Activated CD8-positive, alpha-beta memory T cell treated with anti-CD3 and anti-CD28 coated beads, Interleukin-2, amount 50 U/mL, for 48 hours (primary cell): ENCODE measurements at regions not wholly inside any gene's neighbourhood (a gene's known extent, or its start where the extent isn't known, plus 50 kb on each side); places are given as distances from the start of the nearest gene placed in this dataset.
"Not testable (repeated sequence)": the region's sequence is repeated elsewhere in the genome, so short reads cannot be mapped to it uniquely, and the experiment has no call there.

Experiments
- DNase-seq: peaks from one replicate; pipeline ENCODE4 v3.0.0-alpha.2; 2020

DNA sequence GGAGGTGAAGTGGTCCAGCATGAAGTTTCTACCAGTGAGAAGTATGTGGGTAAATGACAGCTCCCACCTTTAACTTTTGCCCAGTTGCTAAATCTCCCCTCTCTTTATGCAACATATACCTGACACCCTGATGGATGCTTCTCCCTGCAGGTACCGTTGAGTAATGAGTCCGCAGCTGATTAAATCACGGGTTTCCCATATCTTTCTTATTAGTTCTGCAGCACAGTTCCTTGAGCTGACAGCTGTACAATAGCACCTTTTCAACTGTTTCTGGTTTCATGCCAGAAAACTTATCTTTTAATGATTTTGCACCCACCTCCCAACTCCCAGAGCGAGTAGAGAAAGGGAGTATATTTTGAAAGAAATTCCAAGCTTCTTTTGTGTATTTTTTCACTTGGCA is 161.0 kb upstream of the TUT7 start:
- no peak for DNase-seq

DNA sequence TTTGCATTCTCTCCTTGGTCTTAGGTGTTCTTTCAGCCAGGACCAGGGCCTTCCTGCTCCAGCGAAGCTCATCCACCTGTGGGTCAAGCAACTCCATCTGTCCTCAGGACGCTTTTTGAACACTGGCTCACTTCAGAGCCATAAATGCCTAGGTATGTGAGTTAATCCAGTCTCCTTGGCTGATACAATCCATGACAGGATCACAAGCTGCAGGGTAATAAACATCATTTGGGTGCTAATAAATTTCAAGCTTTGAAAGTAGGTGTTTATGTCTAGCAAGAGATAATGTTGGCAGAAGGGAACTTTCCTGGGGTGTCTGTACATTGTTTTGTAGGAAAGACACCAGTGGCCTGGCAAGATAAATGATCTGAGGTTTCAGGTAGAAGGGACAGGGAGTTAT is 159.2 kb upstream of the TUT7 start:
- DNase-seq, result no peak

DNA sequence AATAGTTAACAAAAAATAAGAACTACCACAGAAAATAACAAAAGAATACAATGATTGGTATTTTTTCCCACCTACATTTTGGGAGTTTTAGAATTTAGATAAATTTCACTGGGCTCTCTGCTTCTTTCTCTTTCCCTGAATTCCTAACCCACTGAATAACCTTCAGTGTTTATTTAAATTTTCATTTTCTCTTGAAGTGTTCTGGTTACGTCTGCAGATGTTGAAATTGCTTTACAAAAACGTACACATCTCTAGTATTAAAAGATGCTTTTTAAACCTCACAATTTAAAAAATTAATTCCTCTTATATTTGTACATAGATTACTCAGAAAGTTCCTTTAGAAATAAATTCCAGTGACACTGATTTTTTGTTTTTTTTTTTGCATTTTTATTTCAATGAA is 158.7 kb upstream of the TUT7 start:
- no peak for DNase-seq

DNA sequence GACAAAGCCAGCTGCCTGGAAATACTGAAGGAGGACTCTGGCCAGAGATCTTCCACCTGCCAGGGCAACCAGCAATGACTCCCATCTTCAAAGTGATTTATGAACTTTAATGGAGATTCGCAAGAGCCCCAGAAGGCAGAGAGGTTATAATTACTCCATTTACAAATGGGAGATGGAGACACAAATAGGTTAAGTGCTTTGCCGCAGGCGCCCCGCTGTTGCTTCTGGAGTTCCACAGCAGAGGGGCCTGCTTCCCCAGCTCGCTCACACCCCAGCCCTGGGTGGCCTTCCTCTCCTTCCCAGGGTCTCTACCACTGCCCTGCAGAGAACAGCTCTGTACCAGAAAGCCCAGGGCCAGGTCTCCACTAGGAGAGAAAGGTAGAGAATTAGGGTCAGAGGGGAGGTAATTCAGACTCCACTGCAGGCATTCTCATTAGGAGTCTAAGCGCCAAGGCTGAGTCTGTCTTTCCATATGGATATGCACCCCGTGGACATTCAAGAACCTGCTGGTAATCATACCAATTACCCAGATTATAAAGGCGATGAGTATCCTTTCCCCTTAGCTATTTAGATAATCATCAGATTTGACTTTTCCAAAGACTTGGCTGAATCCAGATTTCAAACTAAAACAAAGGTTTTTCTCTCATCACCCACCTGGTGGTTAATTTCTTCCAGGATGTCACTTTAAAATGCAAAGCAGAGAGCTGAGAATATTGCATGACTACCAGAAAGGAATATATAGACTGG is 157.6 kb upstream of the TUT7 start:
- no peak for DNase-seq

DNA sequence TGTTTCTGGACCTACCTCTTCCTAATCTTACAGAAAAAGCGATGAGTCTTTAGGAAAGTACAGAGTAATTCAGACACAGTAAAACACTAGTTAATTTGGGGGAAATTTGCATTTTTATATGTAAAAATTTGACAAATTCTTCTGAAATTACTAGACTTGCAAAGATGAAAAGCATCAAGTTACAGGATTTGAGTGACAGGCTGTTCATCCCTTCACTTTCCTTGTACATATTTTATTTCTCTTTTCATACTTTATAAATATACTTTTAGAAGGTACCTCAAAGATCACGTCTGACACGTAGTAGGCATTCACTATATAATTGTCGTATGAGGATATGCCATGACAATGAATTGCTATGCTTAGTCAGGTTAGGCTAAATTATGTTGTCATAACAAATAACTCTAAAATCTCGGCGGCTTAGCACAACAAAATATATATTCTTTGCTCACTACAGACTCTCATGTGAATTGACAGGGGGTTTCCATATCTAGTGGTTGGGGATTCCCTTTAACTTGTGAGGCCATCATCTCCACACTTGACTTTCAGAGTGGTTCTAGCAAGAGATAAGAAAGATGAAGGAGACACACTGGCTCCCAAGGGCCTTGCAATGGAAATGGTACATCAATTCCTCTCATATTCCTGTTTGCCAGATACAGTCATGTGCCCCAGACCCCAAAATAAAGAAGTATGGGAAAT is 154.1 kb upstream of the TUT7 start:
- no peak for DNase-seq

DNA sequence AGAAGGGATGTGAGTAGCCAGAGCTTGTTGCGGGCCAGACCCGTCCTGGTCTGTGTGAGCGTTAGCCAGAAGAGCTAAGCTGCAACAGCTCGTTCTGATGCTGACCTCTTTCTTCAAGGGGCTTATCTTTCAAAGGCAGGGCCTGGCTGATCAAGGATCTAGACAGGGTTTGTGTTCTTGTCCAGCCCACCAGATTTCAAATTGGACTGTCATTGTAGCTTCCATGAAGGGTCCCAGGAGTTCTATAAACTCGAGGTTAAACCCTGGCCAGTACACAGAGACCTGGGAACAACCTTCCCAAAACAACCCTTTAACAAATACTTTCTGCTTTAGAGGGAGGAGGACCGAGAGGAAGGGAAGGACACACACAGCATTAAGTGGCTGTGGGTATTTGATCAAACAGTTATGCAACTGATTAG is 153.0 kb upstream of the TUT7 start:
- no peak for DNase-seq

DNA sequence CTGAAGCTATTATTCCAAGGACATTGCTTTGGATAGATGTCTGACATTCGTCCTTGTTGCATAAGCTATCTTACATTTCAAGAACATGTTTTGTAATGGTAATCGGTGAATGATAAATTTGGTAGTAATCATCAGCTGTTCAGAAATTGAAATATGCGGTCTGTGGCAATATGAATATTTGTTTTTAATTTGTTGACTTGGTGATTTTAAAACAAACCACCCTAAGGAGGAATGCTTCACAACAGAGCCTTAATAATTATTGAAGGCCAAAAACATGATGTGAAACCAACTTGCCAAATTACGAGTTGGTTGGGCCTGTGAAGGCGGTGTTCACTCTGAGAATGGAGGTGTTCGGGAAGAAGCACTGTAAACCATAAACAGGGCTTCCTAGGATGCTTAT is 149.7 kb upstream of the TUT7 start:
- no peak for DNase-seq

DNA sequence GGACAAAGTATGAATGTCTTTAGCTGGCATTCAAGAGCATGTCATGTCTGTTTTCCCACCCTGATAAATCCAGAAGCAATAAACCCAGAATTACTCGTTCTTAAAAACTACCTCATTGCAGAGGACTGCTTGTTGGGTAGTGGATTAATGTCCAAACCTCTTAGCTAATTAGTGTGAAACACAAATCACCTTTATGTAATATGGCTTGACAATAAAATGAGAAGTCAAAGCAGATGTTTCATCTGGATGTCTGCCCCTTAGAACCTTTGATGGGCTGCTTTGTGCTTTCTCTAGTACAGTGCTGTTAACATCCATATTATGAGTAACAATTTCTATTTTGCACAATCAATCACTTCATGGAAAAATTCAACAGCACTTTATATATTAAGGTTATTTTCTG is 149.1 kb upstream of the TUT7 start:
- DNase-seq, result no peak

DNA sequence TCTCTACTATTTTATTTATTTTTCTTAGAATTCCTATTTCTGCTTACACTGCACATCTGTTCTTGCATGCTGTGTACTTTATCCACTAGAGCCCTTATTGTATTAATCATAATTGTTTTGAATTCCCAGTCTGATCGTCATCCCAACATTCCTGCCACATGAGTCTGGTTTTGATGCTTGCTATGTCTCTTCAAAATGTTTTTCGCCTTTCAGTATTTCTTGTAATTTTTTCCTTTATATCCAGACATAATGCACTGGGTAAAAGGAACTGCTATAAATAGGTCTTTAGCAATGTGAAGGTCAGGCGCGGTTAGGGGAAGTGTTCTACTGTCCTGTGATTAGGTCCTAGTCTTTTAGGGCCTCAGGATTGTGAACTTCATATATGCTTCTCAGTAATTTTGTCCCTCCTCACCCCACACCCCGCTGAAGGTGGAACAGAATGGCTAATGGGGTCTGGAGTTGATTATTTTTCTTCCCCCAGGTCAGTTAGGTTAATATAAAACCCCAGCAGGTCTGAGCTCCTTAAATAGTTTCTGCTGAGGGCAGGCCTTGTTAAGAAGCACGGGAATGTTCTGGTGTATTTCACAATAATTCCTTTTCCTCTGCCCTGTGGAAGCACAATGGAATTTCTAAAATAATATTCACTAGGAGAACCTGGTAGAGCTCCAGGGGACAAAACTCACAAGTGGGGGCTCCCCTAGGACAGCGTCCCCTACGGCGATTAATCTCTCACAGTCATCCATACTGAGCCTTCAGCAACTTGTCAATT is 146.6 kb upstream of the TUT7 start:
- DNase-seq, result no peak

DNA sequence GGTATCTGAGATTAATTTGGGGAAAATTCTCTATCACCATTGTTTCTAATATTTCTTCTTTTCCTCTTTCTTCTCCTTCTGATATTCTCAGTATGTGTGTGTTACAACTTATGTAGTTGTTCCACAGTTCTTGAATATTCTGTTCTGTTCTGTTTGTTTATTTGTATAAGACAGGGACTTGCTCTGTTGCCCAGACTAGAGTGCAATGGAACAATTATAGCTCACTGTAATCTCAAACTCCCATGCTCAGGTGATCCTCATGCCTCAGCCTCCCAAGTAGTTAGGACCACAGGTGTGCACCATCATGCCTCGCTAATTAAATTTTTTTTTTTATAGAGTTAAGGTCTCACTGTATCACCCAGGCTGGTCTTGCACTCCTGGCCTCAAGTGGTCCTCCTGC is 145.8 kb upstream of the TUT7 start:
- DNase-seq, result no peak

DNA sequence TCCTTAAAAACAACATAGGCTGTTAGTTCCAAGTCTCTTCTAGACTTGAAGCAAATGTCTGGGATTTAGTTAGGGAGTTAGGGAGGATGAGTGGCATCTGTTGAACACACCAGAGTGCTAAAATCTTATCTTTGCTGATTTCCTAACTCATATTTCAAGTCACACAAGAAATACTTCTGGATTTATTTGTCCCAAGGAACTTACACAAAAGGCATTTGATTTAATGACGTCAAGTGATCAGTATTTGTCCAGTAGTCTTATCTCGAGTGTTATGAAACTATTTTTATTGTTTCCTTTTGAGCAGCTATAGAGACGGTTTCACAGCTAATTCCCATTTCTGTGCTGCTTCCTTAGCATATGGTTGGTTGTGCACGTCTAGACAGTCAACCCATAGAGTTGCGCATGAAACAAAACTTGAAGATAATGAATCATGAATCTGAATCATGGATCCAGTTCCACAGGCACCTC is 140.5 kb upstream of the TUT7 start:
- DNase-seq, result no peak

DNA sequence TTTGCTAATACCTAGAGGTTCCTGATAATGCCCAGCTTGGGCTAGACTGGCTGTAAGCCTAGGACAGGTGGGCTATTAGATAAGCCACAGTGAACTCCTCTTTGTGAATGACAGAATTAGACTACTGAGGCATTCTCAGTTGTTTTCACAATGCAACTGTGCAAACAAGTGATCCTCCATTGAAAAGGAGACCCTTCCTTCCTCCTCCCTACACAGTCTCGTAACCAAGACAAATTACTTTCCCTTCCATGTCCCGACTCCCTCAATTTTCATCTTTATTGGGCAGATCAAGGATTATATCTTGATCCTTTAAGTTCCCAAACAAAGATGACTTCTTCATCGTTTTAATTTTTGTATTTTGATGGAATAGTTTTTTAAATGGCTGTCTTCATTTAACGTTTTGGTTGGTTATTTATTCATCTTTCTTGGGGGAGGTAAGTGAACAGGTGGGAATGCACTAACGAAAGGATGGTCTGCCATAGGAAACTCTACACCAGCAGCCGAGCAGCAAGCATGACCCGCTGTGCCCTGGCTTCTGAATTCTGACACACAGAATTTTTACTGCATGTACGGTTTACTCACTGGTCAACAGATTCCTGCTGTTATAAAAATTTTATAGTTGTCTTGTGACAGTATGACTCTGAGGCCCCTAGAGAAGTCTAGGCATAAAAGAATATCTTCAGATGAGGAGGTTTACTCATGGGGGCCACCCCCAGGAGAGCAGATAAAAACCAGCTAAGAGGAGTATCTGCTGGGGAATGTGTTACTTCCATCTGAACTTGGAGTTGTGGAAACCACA is 137.5 kb upstream of the TUT7 start:
- DNase-seq, result no peak

DNA sequence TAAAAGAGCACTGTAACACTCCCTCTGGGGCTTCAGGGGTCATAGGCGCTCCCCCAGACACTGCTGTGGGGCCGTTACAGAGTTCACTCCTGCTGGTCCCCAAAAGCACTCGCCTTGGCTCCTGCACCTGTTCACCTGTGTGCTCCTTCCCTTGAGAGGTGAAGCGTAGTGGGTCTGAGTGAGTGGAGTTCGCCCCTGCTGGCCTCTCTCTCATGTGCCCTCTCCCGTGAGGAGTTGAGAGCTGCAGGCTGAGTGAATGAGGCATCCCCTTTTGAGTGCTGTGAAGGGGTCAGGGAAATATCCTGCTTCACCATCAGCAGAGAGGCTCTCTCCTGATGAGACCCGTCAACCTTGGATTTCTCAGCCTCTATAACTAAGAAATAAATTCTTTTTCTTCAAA is 134.6 kb upstream of the TUT7 start:
- DNase-seq, result no peak

DNA sequence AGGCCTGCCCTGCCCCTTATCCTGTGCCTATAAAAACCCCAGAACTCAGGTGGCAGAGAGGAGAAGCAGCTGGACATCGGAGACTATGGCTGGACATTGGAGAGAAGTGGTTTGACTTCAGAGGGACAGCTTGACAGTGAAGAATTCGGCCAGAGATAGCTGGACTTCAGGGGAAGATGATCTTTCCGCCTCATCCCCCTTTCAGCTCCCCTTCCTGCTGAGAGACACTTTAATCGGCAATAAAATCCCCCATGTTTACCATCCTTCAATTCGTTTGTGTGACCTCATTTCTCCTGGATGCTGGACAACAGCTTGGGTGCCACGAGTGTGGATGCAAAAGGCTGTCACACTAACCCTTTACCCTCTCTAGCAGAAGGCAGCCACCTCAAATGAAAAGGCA is 134.1 kb upstream of the TUT7 start:
- DNase-seq, result no peak

DNA sequence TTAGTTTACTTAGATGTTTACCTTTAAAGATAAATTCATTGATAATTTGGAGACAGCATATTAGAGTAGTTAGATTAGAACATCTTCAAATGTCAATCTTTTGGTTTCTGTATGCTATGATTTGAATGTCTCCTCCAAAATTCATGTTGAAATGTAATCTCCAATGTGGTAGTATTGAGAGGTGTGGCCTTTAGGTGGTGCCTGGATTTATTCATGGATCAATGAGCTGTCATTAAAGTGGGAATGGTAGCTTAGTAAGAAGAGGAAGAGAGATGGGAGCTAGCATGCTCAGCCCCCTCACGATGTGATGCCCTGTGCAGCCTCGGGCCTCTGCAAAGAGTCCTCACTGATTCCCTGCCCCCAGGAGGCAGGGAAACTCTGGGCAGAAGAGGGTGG is 133.6 kb upstream of the TUT7 start:
- no peak for DNase-seq

DNA sequence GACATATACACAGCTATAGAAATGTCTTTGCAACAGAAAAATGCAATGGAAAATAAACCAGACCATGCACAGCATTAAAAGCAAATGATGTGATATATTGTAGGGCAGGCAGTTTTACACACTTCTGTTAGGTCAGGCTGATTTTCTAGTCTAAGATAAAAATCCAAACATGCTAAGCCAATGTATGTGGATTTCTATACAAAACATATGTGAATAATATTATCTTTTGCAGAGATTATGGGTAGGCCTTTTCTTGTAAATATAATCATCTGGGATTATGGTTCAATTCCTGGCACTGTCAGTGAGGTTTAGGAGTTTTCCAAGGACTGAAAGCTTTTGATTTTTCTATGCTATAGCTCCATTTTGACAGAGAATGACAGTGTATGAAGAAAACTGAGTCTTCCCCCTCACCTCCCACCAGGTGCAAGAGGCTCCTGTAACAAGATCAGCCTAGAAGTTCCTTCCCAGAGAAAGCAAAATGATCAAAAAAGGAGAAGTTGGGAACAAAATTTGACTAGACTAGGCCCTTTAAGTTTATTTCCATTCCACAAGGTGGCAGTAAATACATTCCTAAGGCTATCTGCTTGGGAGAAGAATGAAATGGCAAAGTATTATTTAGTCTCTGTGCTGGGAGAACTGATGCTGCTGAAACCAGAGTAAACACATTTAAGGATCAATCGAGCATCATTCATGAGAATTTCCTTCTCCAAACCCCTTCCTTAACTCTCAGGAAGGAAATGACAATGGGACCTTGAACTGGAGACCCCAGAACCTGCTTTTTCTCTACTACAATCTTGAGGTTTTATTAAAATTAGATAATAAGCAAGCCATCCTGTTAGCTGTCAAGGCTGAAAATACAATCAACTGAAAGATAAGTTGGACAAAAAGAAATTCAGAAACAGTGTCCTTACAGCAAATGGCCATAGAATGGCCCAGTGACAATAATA is 133.0 kb upstream of the TUT7 start:
- no peak for DNase-seq

DNA sequence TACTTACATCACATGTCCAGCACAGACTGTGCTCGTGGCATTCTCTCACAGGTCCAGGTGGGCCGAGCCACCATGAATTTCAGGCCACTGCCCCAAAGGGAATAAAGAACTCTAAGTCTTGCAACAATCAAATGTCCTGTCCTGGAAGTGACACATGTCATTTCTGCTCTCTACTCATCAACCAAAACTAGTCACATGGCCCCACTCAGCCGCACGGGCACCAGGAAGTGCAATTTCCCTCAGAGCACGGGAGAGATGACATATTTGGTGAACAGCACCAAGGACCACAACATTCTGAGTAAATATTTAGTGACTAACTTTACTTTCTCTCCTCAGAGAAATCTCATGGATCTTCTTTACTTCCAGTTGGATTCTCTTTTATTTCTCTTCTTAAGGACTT is 131.1 kb upstream of the TUT7 start:
- DNase-seq, result peak; percentile 59

DNA sequence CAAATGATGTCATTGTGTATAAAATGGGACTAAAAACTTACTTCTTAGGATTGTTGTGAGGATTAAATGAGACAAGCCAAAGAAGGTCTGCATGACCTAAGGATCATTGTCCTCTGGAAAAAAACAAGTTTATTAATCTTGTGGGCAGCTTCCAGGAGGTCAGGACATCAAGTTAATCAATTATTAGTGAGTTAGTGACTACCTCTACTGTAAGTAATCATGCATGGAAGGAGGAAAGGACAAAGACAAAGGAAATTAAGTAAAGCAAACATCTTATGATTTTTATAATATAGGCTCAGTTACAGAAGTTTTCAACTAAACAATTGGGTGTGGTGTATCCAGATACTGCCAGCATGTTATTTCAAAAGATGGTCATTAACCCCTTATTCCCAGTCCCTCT is 129.3 kb upstream of the TUT7 start:
- no peak for DNase-seq

DNA sequence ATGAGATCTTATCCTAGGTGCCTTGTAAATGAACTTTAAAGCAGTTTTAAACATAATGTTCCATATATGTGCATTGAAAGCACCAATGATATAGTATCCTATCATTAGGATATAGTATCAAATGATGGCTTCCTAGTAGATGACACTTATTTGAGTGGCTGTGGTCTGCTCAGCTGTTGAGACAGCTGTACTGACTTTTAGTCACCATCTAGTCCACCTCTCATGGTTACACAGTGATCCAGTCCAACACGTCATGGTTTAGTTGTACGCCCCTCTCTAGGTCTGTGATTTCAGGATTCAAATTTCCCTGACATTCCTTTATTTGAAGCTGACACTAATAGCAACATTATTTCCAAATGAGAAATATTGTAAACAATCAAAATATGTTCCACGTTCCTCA is 127.3 kb upstream of the TUT7 start:
- DNase-seq, result no peak

DNA sequence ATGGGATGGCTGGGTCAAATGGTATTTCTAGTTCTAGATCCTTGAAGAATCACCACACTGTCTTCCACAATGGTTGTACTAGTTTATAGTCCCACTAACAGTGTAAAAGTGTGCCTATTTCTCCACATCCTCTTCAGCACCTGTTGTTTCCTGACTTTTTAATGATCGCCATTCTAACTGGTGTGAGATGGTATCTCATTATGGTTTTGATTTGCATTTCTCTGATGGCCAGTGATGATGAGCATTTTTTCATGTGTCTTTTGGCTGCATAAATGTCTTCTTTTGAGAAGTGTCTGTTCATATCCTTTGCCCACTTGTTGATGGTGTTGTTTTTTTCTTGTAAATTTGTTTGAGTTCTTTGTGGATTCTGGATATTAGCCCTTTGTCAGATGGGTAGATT is 121.0 kb upstream of the TUT7 start:
- not testable (repeated sequence) for DNase-seq

DNA sequence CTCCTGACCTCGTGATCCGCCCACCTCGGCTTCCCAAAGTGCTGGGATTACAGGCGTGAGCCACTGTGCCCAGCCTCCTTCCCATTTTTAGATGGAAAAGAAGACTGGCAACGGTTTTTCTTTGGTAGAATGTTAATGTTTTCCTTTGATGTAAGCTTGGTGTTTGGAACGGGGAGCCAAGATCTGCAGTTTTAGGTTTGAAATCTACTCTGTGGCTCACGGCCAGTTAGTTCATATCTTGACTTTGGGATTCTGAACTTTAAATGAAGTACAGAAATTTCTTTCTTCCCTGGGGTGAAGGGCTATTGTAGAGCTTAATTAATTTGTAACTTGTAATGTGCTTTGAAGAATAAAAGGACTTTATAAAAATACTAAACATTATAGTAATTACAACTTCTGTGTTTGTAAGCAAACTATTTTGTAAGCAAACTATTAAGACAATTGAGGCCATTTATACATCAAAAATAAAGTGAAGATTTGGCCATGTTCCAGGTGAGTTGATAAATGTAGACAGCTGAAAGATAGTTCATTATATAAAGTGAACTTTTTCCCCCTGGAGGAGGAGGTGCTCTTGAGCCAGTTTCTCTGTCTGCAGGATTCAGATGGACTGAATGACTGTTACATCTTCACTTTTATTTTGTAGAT is 117.1 kb upstream of the TUT7 start:
- no peak for DNase-seq
